Hematopoietic multipotent progenitor cell (in vitro differentiated cells): ENCODE measurements at regions not wholly inside any gene's neighbourhood (a gene's known extent, or its start where the extent isn't known, plus 50 kb on each side); places are given as distances from the start of the nearest gene placed in this dataset.
"Not testable (repeated sequence)": the region's sequence is repeated elsewhere in the genome, so short reads cannot be mapped to it uniquely, and the experiment has no call there.

Source experiments
- DNase-seq, 3 donors: peaks; one replicate each; pipeline ENCODE4 v3.0.0-alpha.2; 2011 to 2015; ENCODE audit warnings: low read depth in 2 of 3, low spot score in 2 of 3

DNA sequence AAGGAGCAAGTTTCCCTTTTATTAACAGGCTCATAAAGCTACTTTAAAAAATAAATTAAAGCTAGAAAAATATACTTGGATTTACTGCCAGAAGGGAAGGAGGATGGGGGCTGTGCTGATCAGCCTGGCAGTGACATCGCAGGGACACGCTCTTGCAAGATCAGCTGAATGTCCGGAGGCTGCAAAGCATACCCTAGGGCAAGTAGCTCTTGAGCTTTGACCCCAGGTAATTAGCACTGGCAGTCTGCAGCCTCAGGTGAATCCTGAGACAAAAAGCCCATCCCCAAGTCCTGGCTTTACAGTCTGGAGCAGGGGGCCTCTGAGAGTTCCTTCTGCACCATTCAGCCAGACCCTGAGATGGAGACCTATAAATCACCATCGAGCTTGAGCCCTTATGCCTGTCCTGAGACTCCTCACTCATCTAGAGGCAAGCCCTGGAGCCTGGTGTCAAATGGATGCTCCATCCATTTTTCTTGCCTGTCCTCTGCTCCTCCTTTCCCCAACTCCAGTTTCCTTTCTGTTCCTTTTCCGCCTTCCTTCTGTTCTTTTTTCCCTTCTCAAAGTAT, 131.7 kb downstream of the TMEM114 start:
- DNase-seq, result no peak

DNA sequence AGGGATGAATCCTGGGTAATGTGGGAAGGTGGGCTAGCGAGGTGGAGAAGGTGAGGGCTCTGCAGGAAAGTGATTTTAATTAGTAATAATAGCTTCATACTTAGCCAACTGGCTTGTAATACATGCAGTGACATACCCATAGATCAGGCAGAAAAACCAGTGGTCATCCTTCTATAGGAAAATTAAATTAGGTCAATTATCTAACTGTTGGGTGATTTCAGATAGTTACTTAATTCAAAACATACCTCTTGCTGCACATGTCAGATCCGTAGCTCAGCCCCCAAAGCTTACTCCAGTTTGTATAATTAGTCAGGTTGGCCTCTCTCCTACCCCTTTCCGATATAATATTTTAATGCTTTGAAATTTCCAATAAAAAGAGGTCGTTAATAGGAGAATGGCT, 137.0 kb downstream of the TMEM114 start:
- DNase-seq, result no peak

- no peak for DNase-seq
These were observed 137.4 kb downstream of the TMEM114 start for GRCh38 chr16:8452941-8453340.

DNA sequence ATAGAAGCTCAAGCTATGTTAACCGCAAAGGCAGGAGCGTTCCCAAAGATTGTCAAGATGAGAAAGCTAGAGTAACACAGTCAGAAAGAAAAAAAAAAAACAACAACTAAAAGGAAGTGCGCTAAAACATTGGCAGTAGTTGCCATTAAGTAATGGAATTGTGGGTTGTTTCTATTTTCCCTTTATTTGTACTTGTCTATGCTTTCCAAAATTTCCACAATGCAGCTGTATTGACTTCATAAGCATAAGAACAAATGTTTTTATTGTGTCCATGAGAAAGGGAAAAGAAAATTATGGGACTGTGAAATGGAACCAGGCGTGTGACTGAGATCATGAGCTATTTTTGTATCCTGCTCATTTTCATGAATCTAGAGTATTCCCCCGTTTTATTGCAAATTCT, 153.4 kb downstream of the TMEM114 start:
- no peak for DNase-seq

- no peak for DNase-seq
These were observed 158.5 kb downstream of the TMEM114 start for GRCh38 chr16:8431783-8432182.

DNA sequence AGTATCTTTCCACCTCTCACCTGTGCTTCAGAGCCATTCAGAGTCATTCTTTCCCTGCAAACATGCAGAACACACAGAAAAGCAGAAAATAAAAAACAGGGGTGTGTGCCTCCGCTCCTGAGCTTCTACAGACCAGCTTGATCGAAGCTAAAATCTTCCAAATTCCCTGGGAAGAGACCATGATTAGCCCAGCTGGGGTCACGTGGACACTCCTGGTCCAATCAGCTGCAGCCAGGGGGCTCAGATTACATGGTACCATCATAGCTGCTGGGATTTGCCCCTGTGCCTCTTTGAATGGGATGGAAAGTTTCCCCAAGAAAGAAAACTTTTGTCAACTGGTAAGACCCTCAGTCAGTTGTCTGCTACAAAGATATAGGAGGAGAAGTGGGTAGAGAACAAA, 159.9 kb downstream of the TMEM114 start:
- no peak for DNase-seq

GRCh38 chr16:8426569-8426968, 163.7 kb downstream of the TMEM114 start:
- DNase-seq, result no peak

- DNase-seq, result no peak
These were observed 173.2 kb downstream of the TMEM114 start for GRCh38 chr16:8417145-8417544.

DNA sequence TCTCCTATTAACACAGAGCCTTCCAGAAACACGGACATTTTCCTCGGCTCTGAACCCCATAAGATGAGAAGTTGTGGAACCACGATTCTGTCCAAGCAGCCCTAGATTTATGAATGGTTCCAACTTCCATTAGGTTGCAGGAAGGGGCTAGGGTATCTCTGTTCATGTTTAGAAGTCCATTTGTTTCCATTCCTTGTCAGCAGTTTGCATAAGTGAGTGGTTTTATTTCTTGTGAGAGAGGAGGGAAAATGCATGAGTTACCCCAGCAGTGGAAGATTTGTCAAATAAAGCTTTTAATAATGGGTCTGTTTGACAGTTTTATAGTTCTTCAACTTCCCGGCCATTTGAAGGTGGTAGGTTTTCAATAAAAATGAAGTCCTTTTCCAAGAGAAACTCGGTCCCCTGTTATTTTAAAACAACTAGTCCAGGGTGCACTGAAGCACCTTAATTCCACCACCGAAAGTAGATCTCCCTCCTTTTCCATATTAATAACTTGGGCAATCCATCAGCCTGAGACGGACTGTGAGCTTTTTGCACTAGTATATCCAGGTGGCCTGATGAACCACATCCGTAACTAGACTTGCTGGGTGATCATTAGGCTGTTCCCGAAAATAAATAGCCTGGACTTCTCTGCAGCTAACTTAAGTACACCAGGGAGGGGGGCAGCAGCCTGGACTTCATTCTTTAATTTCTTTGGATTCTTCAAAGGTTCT, 181.3 kb downstream of the TMEM114 start:
- no peak for DNase-seq

- DNase-seq, result no peak
These were observed 183.0 kb downstream of the TMEM114 start for GRCh38 chr16:8407351-8407750.

GRCh38 chr16:8403978-8404749, 186.1 kb downstream of the TMEM114 start:
- no peak for DNase-seq

DNA sequence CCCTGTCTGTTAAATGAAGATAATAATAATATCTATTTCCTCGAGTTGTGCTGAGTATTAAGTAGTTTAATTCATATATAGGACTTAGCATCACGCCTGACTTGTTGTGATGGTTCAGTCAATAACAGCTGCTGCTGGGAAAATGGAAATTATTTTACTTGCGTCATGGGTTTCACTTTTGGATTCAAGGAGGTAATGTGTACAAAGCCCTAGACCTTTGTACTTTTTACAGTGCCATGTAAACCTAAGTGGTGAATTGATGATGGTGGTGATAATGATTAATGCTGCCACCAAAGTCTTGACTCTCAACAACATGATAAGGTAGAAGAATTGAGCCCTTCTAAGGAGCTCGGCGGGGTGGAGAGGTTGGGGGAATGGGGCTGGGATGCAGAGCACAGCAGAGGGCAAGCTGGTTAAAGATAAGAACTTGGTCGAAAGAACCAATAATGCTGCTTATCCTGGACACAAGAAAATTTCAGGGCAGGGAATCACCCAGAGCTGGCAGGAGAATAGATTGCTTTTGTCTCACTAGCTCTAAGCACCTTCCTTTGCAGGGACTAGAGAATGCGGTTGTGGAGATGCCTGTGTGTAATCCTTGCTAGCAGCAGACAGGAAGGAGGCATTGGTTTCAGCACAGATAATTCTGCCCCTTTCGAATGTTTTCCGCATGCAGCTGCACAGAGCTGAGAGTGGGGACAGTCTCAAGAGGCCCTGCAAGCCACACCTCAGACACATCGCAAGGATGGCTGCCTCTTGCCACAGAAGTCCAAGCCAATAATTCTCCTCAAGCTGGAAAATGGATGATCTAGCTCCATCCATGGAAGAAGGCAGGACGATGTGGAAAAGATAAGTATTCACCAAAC, 187.1 kb downstream of the TMEM114 start:
- no peak for DNase-seq

GRCh38 chr16:8400683-8401082, 189.6 kb downstream of the TMEM114 start:
- DNase-seq, result not testable (repeated sequence)

DNA sequence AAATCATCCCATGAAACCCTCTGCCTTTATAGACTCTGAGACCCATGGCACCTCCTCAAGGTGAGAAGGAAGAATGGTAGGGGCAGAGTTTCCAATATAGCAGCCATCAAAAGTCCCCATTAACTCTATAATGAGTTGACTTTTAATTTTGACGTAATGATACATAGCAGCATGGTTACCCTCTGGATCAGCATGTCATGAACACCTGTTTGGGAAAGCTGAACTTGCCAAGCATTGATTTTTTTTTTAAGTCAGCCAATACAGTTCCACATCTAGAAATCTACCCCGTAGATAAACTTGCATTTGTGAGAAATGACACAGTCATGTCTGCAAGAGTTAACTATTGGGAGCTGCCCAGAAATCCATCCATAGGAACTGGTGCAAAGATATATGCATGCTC, 191.8 kb downstream of the TMEM114 start:
- DNase-seq, result no peak

DNA sequence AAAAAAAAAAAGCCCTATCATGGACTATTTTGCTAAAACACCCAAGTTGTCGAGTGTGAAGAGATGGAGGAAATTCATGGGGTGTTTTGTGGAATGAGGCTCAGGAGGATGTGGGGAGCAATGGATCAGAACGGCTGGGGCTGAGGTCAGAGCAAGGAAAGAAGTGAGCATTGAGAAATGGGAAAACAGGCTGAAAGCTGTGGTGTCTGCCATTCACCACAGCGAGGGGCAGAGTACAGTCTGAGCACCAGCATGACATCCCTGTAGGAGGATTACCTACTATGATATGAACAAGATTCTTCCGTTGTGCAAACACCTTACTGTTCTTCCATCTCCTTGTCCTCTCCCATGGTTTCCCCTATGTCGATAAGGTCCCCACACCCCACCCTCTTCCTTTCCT, 193.1 kb downstream of the TMEM114 start:
- no peak for DNase-seq

GRCh38 chr16:8396463-8396862, 193.8 kb downstream of the TMEM114 start:
- DNase-seq, result no peak

GRCh38 chr16:8391257-8391656, 199.1 kb downstream of the TMEM114 start:
- no peak for DNase-seq

- no peak for DNase-seq
These were observed 201.6 kb downstream of the TMEM114 start for GRCh38 chr16:8388684-8389083.

DNA sequence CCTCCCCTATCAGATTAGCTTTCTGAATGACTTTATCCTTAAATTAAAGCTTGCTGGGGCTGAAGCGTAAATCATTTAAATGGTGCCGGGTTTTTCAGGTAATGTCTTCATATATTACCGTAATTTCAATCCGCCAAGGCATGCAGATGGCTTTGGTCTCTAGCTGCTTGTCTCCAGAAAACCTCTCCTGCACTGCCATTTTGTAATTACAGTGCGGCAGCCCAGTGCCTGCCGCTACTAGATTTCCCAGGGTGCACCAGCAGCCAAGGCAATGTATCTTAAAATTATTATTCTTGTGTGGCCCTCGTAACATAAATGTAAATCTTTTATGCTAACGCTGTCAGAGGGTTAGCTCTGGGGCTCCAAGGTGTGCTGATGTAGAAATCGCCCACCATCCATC, 208.5 kb downstream of the TMEM114 start:
- no peak for DNase-seq

- no peak for DNase-seq
These were observed 210.0 kb downstream of the TMEM114 start for GRCh38 chr16:8380311-8380710.

- no peak for DNase-seq
These were observed 212.4 kb downstream of the TMEM114 start for GRCh38 chr16:8377864-8378263.
